ENCODE measurements at regions not wholly inside any gene's neighbourhood (a gene's known extent, or its start where the extent isn't known, plus 50 kb on each side); places are given as distances from the start of the nearest gene placed in this dataset.

GRCh38 chrX:38856670-38857265, 55.5 kb downstream of the MID1IP1 start:
- no peak for DNase-seq (ENCODE audit: low spot score)

- no peak for DNase-seq (ENCODE audit: low spot score)
These were observed 56.7 kb downstream of the MID1IP1 start for GRCh38 chrX:38857736-38858523.

GRCh38 chrX:38859602-38860001, 58.3 kb downstream of the MID1IP1 start:
- DNase-seq (ENCODE audit: low spot score) = peak; percentile 7

- DNase-seq (ENCODE audit: low spot score) = no peak
These were observed 59.1 kb downstream of the MID1IP1 start for GRCh38 chrX:38860106-38861013.

- no peak for DNase-seq (ENCODE audit: low spot score)
These were observed 60.2 kb downstream of the MID1IP1 start for GRCh38 chrX:38861489-38861888.

- DNase-seq (ENCODE audit: low spot score) = no peak
These were observed 60.8 kb downstream of the MID1IP1 start for GRCh38 chrX:38862100-38862499.

- no peak for DNase-seq (ENCODE audit: low spot score)
These were observed 62.9 kb downstream of the MID1IP1 start for GRCh38 chrX:38864165-38864564.

- DNase-seq (ENCODE audit: low spot score) = no peak
These were observed 67.1 kb downstream of the MID1IP1 start for GRCh38 chrX:38868321-38868720.

- DNase-seq (ENCODE audit: low spot score) = no peak
These were observed 67.7 kb downstream of the MID1IP1 start for GRCh38 chrX:38868941-38869401.

GRCh38 chrX:38870361-38870895, 69.2 kb downstream of the MID1IP1 start:
- no peak for DNase-seq (ENCODE audit: low spot score)

- DNase-seq (ENCODE audit: low spot score) = no peak
These were observed 70.1 kb downstream of the MID1IP1 start for GRCh38 chrX:38871129-38872029.

GRCh38 chrX:38877366-38877765, 76.1 kb downstream of the MID1IP1 start:
- DNase-seq (ENCODE audit: low spot score) = no peak

- DNase-seq (ENCODE audit: low spot score) = no peak
These were observed 77.5 kb downstream of the MID1IP1 start for GRCh38 chrX:38878641-38879340.

- peak; percentile 65 for DNase-seq (ENCODE audit: low spot score)
These were observed 78.5 kb downstream of the MID1IP1 start for GRCh38 chrX:38879631-38880220.

- DNase-seq (ENCODE audit: low spot score) = peak; percentile 64
These were observed 79.1 kb downstream of the MID1IP1 start for GRCh38 chrX:38880296-38880854.

GRCh38 chrX:38881066-38881465, 79.8 kb downstream of the MID1IP1 start:
- no peak for DNase-seq (ENCODE audit: low spot score)

- DNase-seq (ENCODE audit: low spot score) = no peak
These were observed 80.5 kb downstream of the MID1IP1 start for GRCh38 chrX:38881727-38882126.

GRCh38 chrX:38882894-38883626, 81.8 kb downstream of the MID1IP1 start:
- DNase-seq (ENCODE audit: low spot score) = peak; percentile 47

GRCh38 chrX:38886112-38886511, 84.9 kb downstream of the MID1IP1 start:
- no peak for DNase-seq (ENCODE audit: low spot score)
